CD4-positive, alpha-beta T cell treated with Interleukin-1 beta for 1 hour (primary cell): ENCODE measurements at regions not wholly inside any gene's neighbourhood (a gene's known extent, or its start where the extent isn't known, plus 50 kb on each side); places are given as distances from the start of the nearest gene placed in this dataset.

Experiments
- DNase-seq, 2 donors: peaks; one replicate each; pipeline ENCODE4 v3.0.0-alpha.2; 2020 to 2022

DNA sequence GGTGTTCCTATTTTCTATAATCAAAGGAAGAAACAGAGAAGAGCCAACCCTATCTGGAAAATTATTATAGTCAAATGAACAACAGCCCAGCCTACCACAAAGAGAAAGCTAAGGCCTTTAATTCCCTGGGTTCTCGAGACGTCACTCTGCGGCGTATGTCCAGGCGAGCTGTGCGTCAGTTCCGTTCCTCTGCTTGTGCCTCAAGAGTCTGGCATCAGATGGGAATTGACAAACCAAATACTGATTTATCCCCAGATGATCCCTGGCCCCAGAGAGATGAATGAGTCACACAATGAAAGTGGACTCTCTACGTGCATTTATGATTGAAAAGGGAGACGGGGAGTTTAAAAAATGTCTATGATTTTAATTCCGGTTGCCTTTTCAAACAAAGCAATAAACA lies 151.6 kb upstream of the PDE10A start:
- DNase-seq, result no peak

DNA sequence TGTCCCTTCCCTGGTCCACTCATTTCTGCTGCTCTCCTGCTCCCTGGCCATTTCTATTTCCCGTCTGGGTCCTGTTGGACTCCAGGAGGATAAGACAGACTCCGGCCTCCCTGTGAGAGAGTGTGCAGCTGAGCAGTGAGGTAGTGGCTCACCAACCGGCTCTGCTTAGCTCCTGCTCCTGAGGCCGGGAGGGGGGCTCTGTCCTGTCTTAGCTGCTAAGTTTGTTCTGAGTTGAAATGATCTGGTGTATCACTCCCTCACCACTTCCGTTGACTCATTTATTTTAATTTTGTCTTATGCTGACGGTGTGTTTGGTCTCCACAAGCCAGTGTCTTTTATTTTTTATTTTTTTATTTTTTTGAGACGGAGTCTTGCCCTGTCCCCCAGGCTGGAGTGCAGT lies 148.5 kb upstream of the PDE10A start:
- DNase-seq, result no peak

DNA sequence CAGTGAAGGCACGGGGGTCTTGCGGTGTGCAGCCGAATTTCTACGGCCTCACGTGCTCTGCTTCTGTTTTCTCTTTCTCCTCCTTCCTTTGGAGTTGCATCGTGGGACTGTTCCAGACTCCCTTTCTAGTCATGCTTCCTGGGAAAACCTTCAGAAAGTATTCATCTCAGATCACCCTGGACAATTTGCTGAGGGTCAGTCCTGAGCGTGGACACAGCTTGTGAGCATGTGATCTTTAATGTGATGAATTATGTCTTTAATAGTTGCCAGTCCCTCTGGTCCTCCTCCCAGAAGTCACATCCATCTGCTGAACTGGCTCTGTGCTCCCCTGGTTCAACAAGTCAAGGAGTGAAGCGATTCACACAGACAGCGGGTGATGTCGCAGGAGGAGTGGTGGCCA lies 145.0 kb upstream of the PDE10A start:
- no peak for DNase-seq

DNA sequence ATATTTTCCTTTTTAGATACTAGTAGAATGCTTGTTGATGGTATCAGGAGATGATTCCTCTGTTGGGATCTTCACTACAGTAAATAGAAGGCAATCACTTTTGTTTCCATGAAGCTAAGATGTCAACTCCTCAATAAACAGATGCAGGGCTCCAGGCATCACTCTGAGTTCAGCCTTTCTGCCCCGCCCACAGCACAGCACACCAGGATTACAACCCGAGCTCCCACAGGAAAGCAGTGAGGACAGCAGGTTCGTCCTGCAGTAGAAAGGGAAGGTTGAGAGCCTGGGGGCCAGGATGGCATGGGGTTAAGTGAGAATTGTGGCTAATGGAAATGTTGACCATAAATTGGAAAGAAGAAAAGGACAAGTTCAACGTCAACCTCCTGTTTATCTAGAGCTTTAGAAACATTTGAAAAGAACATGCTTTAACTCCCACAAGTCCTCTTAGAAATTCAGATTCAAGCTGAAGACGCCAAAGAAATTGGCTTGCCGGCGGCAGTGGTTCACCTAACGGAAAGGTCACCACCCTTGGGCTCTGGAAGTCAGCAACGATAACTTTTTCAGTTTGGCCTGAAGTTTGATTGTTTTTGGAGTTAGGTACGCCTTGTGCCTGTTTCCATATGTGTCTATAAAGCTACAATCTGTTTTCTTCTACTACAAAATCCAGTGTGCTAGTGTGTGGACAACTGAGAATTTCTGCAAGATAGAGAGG lies 144.4 kb upstream of the PDE10A start:
- DNase-seq, result no peak

DNA sequence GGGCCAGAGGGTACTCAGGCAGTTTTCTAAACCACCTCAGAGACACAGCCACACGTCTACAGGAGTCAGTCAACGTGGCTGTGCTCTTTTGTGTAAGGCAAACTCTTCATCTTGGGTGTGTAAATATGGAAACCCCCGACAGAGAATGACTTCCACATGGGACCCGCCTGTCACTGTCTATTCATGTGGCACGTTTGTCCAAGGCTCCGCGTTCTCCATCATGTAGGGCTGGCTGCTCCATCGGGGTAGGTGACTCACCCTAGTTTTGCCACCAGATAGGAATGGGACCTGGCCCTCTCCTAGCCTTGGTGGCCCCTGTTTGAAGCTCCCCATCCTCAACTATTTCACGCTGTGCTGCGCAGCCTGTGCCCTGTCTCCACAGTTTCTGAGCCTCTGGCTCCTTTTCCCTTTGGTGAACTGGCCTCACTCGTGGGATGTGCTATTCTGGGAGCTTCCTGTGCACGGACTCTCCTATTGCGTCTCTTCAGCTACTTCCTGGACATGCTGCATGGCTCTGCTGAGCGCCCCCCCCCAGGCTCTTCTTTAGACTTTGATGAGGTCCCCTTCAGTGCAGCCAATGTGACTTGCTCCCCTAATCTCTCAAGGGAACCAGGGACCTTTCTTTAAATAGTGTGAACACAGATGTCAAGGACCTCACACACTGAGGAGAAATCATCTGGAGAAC lies 143.2 kb upstream of the PDE10A start:
- DNase-seq, result no peak

DNA sequence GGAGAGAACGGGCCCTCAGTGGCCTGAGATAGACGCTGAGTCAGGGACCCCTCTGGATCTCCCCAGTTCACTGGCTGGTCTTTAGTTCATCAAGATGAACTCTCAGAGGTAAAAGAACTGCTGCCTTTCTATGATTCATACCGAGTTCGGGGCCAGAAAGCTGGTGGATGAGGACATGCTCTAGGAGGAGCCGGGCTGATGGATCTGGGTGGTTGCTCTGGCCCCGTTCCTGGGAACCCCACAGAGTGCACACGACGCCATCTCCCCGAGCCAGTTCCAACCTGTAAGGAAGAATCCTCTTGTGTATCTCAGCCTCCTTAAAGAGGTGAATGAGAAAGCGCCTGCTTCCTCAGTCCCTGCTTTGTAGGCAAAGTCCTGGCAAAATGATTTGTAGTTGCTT lies 142.6 kb upstream of the PDE10A start:
- no peak for DNase-seq

DNA sequence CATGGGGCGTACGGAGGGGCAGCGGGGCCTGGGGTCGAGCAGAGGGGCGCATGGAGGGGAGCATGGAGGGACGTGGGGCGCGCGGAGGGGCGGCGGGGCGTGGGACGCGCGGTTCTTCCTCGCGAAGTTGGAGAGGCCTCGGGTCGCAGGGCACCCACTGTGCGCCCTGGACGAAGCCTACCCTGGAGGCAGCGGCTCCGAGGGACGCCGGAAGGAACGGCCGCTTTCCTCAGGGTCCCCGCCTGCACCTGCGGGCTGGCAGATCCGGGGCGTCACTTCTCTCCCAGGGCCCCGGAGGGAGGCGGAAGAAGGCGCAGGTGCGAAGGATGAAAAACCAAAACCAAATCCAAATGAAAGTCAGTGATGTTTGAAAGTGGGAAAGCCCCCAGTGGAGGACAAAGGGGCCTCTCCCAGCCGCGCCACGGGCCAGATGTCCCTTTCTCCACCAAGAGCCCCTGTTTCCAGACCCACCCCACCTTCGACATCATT lies 142.1 kb upstream of the PDE10A start:
- DNase-seq, result no peak

DNA sequence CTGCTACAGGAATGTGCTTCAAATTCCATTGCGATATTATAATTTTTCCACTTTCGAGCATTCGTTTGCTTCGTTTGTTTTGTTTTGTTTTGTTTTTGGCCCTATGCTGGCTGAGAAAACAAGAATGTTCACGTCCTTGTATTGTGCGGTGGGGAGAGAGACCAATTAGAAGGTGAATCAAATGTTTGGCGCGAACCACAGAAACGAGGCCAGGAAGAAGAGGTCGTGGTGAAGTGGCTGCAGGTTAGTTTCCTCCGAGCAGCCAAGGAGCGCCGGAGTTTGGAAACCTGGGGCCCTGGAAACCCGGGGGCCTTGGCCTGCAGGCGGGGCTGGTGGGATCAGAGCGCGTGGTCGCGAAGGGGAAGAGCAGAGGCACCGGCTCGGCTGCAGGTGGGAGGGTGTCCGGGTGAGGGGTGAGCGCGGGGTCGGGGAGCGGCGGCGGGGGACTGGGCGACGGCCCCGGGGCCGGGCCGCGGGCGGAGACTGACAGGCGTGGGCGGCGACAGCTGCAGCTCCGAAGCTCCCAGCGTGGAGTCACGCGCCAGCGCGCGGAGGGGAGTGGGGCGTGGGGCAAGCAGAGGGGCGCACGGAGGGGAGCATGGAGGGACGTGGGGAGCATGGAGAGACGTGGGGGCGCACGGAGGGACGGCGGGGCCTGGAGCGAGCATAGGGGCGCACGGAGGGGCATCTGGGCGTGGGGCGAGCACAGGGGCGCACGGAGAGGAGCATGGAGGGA lies 141.5 kb upstream of the PDE10A start:
- no peak for DNase-seq

DNA sequence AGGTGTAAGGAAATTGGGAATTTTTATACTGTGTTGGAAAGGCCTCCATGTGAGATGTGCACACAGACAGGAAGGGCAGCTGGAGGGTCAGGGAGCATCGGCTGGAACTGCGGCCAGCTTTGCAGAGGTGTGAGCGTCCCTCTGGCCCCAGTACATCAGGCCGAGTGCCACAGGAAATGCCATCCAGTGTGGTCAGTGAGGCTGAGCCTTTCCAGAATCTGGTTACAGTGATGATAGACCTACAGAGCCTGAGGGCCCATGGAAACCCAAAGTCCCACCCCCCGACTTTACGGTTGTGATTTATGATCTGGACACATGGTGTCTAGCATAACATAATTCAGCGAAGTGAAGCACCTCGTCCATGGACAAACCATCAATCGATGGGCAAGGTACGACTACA lies 137.3 kb upstream of the PDE10A start:
- no peak for DNase-seq

DNA sequence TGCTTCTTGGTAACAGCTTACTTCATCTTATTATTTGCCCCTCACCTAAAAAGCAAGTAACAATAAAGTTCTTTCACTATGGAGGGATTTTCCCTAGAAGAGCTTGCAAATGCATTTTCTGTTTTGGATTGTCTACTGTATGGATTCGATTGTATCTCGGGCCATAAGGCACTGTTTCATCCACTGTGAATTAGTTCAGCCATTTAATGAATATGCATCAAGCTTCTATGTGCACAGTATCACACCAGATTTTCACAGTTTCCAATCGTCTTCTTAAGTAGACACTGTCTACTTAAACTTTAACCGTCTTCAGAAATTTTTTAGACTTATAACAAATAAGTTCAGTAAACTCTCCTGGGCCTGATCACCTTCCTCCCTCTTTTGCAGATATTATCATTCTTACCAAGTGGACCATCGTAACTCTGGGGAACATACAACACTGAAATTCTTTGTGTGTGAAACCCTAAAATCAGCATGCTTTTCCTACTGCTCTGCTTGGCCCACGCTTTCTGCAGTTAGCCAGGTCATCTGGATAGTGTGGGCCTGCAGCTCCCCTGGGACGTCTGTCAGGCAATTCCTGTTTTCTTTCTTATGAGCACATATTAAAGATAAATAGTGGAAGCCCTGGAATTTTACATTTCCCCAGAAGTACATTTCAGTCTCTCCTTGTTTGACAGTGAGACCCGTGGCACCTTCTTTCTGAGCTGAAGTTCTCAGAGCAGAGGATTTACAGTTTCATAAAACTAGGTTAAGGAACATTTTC lies 136.5 kb upstream of the PDE10A start:
- DNase-seq, result no peak

DNA sequence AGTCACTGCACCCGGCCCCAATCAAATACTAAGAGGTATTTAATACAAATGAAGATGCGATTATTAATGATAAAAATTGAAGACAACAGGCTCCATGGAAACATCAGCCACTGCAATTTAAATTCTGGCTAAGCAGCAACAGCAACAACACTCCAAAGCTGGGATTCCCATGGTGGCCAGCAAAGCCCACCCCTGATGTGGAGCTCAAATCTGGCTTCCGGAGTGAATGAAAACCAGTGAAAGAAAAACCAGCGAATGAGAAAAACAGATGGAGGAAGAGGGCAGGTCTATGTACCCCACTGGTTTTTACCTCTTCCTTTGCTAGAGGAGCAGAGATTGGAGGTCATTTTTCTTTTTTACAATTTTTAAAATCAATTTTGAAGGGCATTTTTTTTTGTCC lies 135.9 kb upstream of the PDE10A start:
- DNase-seq, result no peak

DNA sequence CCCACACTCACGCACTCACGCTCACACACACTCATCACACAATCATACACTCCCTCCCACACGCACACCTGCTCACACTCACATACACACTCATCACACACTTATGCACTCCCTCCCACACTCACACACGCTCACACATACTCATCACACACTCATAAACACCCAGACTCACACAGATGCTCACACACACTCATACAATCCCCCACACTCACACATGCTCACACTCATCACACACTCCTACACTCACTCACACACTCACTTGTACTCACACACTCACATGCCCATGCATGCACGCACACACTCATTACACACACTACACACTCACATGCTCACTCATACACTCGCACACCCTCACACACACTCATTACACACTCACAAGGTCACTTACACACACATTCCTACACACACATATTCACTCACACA lies 131.1 kb upstream of the PDE10A start:
- DNase-seq, result no peak

DNA sequence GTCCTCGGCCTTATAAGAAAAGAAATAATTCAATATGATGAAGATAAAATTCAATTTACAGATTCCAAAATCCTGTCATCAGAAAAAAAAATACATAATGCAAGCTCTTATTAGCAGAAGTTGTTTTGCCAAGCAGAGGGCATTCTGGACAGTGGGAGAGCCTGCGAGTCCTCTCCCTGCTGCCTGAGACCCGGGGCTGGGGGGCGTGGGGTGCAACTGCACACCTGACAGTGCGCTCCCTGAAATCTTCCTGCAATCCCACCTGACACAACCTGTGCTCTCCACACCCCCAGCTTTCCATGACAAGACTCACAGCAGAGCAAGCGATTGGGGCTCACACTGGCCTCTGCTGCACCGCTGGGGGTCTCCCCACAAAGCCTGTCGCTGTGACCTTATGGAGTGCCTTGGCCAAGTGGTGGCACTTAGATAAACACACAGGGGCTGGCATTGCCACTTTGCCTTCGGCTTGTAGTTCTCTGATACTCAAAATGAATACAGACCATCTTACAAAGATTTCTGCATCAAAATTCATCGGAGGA lies 130.3 kb upstream of the PDE10A start:
- DNase-seq, result no peak

DNA sequence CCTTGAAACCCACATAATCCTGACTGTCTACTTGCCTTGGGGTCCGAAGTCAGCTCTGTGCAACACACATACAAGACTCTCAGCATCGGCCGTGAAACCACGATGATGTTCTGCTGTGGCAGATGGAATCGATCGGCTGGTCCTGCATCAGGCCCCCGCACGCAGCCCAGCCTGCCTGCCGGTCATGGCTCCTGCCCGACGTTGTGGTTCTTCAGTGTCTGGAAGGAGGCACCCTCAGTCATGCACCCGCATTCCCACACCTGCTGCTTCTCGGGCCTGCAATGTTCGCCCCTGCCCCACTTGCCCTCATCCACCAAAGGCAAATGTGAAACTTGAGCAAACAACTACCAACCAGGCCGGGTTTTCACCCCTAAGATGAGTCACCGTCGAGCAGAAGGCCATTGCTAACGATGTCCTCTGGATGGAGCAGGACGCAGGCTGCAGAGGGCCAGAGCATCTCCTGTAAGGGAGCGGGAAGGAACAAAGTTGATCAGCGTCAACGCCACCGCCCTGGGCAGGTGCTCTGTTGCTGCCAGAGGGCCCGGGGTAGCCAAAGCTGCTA lies 128.9 kb upstream of the PDE10A start:
- DNase-seq, result no peak

DNA sequence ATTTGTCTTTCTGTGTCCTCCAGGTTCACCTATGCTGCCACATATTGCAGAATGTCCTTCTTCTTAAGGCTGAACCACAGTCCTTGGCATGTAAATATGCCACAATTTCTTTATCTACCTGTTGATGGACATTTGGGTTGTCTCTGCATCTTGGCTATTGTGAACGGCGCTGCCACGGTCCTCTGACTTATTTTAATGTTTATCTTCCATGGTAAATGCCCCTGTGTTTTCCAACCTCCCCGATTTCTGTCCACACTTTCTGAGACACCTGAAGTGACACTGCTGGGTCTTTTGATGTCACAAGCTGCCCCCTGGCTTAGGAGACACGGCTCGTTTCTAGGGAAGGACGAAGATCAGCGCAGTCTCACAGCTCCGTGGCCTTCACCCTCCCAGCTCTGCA lies 128.3 kb upstream of the PDE10A start:
- no peak for DNase-seq

DNA sequence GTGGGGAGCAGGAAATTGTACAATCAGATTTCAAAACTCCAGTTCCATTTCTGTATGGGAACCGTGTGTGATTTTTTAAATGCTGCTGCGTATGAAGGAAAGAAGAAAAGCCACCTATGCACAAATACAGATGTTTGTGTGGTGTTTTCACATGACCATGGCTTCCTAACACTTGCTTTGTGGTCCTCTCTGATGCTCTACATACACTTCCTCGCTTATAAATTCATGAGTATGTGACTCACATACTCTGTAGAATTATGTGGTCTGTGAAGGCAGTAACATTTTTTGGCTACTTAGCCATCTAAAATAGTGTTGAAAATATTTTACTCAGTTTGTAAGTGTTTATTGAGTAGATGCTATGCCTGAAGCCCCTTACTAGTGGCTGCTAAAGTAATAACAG lies 119.8 kb upstream of the PDE10A start:
- no peak for DNase-seq

DNA sequence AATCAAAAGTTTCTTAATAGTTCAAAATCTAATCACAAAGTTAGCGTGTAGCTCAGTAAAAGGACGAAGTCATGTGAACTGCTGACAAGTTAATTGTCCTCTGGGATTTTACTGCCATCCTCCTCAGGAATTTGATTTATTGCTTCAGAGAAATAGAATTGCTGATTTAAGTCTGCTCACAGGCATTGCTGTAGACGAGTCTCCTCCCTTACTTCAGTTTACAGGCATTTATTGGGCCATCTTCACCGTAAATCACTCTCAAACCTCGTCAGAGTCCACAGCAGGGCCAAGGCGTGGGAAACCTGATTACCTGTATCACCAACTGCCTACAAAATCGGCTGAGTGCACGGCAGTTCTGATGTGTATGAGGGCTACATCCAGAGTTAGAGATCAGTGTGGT lies 119.1 kb upstream of the PDE10A start:
- no peak for DNase-seq

DNA sequence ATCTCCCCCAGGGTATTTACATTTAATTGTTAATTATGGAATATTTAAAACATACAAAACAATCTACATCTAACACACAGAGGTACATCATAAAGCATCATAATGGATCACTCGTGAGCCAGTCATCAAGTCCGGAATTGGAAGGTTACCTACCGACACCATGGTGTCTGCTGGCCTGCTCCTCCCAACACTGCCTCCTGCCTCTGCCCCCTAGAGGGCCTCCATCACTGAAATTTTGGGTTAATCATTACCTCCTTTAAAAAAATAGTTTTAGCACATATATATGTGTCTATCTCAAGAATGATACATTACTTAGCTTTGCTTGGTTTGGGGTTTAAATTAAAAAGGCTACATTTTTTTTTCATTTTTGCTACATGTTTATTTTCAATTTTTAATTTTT lies 114.6 kb upstream of the PDE10A start:
- DNase-seq, result no peak

DNA sequence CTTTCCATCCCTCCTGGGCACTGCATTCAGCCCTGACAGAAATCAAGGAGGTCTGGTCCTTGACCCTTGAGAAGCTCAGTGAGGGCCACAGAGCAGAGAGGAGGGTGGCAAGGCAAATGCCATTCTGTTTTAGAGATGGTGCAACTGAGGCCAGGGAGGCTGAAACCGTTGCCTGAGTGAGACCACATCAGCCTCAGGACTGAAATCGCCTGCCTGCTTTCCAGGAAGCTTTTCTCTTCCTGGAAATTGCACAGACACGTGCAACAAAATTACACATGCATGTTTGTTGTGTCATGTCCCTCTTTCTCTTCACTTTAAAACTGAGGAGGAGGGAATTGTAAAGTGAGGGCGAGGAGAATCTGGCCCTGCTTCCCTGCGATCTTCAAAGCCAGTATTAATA lies 113.7 kb upstream of the PDE10A start:
- DNase-seq, result no peak

DNA sequence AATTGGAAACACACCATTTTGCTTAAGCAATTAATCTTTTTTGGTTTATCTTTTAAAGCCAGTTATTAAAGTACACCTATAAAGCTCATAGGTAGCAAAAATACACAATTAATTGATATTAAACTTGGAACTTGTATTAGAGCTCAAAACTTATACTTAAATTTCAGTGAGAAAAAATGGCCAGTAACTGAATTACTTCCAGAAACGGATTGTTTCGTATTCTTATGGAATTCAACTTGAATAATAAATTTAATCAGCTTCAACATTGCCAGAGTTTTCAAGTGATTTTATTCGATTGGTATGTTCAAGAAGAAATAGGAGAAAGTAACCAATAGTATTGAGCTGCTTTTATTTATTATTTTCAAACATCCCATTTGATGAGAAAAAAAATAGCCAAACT lies 112.7 kb upstream of the PDE10A start:
- DNase-seq, result no peak

DNA sequence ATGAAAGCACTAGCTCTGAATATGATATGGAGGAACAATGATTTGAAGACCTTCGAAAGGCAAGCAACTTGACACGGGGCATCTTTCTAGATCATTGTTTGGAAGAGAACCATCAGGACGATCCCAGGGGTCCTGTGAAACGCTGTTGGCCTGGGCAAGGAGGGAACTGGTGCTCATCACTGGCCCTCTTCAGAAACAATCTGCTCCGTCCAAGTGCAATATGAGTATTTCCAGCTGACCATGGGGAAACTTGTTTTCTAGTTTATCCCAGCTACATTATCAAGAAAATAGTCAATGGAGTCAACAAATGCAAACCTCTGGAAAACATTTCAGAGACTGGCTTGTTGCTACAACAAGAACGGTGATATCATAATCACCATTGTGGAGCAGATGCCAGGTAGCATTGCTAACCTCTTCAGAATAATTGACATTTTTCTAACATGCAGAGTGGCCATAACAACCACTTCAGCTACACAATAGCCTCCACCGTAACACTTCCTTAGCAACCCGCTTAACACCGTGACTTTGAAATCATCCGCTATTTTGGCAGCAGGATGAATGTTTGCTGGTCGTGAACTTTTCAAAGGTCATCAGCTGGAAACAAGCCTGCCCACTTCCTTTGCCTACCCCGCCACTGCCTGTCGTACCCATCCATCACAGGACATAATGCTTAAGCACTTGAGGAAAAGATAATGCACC lies 112.0 kb upstream of the PDE10A start:
- no peak for DNase-seq
